ENCODE measurements at regions not wholly inside any gene's neighbourhood (a gene's known extent, or its start where the extent isn't known, plus 50 kb on each side); places are given as distances from the start of the nearest gene placed in this dataset.

GRCh38 chr7:140249036-140249806, 72.4 kb upstream of the KDM7A start:
- TF ChIP-seq SUZ12 (IDR thresholded peaks at IDR 0.05; ENCODE audit: extremely low read depth, insufficient read depth, insufficient read length) (no peak), ZNF274 (IDR thresholded peaks at IDR 0.05; ENCODE audit: low read depth, low read length) (no peak)
